ENCODE measurements at regions not wholly inside any gene's neighbourhood (a gene's known extent, or its start where the extent isn't known, plus 50 kb on each side); places are given as distances from the start of the nearest gene placed in this dataset.
"Not testable (repeated sequence)": the region's sequence is repeated elsewhere in the genome, so short reads cannot be mapped to it uniquely, and the experiment has no call there.

GRCh38 chr3:110938629-110939028, 133.0 kb upstream of the NECTIN3 start:
- no peak for TF ChIP-seq CTCF (IDR thresholded peaks at IDR 0.05; ENCODE audit: low read depth, low read length)
- ChIA-PET POLR2A (no interaction called here), CTCF (no interaction called here)
- Histone ChIP-seq H3K4me3 (ENCODE audit: low read depth, low read length) (no peak overlapping the region), H3K27ac (ENCODE audit: low read depth, low read length) (no peak overlapping the region), H3K27me3 (ENCODE audit: control insufficient read depth, insufficient read depth, low read length) (no peaks in the 10 kb centered on the region), H3K9me3 (ENCODE audit: control insufficient read depth, insufficient read depth, low read length) (no peaks in the 10 kb centered on the region; the same call in 1 of the 2 replicates)
- no peak for DNase-seq (ENCODE audit: low read depth, low spot score)

DNA sequence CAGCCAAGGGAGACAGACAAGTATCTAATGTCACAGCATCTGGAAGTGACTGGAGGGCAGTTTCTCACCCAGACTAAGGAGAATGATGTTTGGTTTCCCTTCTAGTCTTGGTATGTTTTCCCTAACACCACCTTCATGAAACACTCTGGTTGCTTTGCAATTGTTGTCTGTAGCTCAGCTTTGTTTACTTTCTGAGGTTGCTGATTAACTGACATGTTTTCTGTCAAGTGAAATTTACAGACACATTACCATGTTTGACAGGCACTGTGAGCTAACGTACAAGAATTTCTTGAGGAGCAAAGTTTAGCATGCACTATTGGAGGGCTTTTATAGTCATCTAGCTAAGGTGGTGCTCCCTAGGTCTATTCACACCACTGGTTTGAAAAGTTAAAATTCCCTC, 131.6 kb upstream of the NECTIN3 start:
- no peak for TF ChIP-seq CTCF (IDR thresholded peaks at IDR 0.05; ENCODE audit: low read depth, low read length)
- Histone ChIP-seq H3K27ac (ENCODE audit: low read depth, low read length) (no peak overlapping the region), H3K9me3 (ENCODE audit: control insufficient read depth, insufficient read depth, low read length) (peaks cover 8% of the 10 kb centered on the region; the same call in 1 of the 2 replicates), H3K27me3 (ENCODE audit: control insufficient read depth, insufficient read depth, low read length) (no peaks in the 10 kb centered on the region), H3K4me3 (ENCODE audit: low read depth, low read length) (no peak overlapping the region)
- DNase-seq (ENCODE audit: low read depth, low spot score), result no peak
- ChIA-PET CTCF (no interaction called here), POLR2A (no interaction called here)

DNA sequence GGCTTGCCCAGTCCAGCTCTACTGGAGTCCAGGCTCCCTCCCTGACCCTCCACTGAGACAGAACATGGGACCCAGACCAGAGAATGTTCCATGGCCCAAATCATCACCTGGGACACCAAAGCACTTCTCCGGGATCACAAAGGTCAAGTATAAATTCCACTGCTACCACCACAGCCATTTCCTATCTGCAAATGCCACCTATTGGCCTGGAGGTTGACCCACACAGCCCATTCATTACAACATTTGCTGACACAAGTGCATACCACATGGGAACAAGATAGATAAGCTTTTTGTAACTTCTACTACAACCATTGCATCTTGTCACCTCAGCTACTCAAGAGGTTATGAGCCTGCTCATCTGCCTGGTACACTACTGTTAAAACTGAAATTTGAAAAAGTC, 126.8 kb upstream of the NECTIN3 start:
- H3K4me3 ChIP-seq (ENCODE audit: low read depth, low read length), result no peak overlapping the region
- POLR2A ChIA-PET, result no interaction called here
- no peak overlapping the region for H3K27ac ChIP-seq (ENCODE audit: low read depth, low read length)
- DNase-seq (ENCODE audit: low read depth, low spot score), result no peak
- H3K9me3 ChIP-seq (ENCODE audit: control insufficient read depth, insufficient read depth, low read length), result peaks cover 24% of the 10 kb centered on the region; the same call in 1 of the 2 replicates
- no peaks in the 10 kb centered on the region for H3K27me3 ChIP-seq (ENCODE audit: control insufficient read depth, insufficient read depth, low read length)
- no peak for TF ChIP-seq CTCF (IDR thresholded peaks at IDR 0.05; ENCODE audit: low read depth, low read length)
- CTCF ChIA-PET, result no interaction called here

DNA sequence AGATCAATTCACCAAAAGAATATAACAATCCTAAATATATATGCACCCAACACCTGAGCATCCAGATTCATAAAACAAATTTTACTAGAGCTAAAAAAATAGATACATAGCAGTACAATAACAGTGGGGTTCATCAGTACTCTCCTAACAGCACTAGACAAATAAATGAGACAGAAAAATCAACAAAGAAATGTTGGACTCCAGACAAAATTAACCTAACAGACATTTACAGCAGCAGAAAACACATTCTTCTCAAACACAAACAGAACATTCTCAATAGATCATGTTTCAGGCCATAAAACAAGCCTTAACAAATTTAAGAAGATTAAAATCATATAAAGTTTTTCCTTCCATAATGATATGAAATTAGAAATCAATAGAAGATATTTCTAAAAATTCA, 124.8 kb upstream of the NECTIN3 start:
- TF ChIP-seq CTCF (IDR thresholded peaks at IDR 0.05; ENCODE audit: low read depth, low read length), result no peak
- Histone ChIP-seq H3K27ac (ENCODE audit: low read depth, low read length) (no peak overlapping the region), H3K27me3 (ENCODE audit: control insufficient read depth, insufficient read depth, low read length) (no peaks in the 10 kb centered on the region), H3K9me3 (ENCODE audit: control insufficient read depth, insufficient read depth, low read length) (peaks cover 24% of the 10 kb centered on the region; the same call in 1 of the 2 replicates), H3K4me3 (ENCODE audit: low read depth, low read length) (no peak overlapping the region)
- ChIA-PET CTCF (no interaction called here), POLR2A (no interaction called here)
- no peak for DNase-seq (ENCODE audit: low read depth, low spot score)

DNA sequence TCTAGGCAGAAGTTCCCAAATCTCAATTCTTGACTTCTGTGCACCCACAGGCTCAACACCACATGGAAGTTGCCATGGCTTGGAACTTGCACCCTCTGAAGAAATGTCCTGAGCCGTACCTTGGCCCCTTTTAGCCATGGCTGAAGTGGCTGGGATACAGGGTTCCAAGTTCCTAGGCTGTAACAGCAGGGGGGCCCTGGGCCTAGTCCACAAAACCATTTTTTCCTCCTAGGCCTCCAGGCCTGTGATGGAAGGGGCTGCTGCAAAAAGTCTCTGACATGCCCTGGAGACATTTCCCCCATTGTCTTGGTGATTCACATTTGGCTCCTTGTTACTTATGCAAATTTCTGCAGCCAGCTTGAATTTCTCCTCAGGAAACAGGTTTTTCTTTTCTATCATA, 122.4 kb upstream of the NECTIN3 start:
- POLR2A ChIA-PET, result not testable (repeated sequence)

More for the DNA sequence above, 122.4 kb upstream of the NECTIN3 start:
- H3K9me3 ChIP-seq (ENCODE audit: control insufficient read depth, insufficient read depth, low read length), result peaks cover 22% of the 10 kb centered on the region; the same call in 1 of the 2 replicates
- DNase-seq (ENCODE audit: low read depth, low spot score); H3K27ac ChIP-seq (ENCODE audit: low read depth, low read length); H3K27me3 ChIP-seq (ENCODE audit: control insufficient read depth, insufficient read depth, low read length); CTCF ChIA-PET; H3K4me3 ChIP-seq (ENCODE audit: low read depth, low read length): not testable (repeated sequence)

Measured in AG04450 (cell line).